ENCODE measurements at regions not wholly inside any gene's neighbourhood (a gene's known extent, or its start where the extent isn't known, plus 50 kb on each side); places are given as distances from the start of the nearest gene placed in this dataset.

DNA sequence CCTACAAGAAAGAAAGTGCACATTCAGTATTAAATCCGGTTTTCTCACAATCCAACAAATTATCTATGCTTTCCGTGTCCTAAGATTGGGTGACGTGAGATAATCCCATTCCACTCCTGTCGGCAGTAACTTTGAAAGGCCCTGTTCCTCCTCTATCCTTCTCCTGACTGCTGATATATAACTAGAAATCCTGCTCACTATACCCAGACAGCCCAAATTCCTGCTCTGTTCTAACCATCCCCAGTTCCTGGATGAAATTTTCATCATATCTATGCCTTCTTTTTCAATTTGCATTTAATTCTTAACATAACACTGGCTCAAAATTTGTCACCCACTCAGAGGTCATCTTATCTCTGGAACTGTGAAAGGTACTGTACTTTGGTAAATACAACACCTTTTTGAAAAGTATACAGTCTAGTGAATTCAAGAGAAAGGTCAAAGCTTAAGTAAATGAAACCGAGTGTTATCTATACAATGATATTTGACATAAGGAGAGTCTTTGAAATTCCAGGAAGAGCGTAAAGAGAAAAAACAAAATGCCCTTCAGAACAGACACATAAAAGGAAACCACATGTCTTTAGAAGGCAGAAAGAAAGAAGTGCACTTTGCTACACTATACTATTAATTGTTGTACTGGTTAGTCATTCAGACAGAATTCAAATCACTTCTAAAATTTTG lies 200.5 kb upstream of the NEGR1 start:
- H4K20me1 ChIP-seq (ENCODE audit: insufficient read depth, low read length): no peaks in the 10 kb centered on the region

DNA sequence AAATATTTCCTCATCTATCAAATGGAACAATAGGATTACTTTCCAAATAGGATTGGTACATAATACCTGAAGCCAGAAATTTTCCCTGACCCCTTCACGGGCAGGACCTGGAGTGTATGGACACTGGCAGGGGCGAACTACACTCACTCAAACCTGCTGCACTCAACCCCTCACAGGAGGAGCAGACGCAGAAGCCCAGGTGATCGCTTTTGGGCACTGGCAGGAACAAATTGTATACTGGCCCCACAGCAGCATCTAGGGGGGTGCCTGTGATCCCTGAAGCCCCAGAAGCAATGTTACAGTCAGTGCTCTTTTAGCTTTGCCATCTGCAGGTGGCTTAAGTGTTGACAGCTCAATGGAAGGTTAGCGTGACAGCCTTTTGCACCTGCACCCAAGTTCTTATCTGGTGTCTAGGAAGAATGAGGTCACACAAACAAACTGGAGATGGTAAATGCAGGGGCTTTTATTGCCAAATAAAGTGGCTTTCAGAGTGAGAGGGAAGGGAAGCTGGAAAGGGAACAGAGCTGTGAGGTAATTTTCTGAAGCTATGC lies 199.2 kb upstream of the NEGR1 start:
- Histone ChIP-seq H3K4me1 (ENCODE audit: insufficient read depth, low read length, severe bottlenecking) (no peaks in the 10 kb centered on the region), H3K27ac (ENCODE audit: low read depth, low read length, poor library complexity, severe bottlenecking) (no peak overlapping the region)
- TF ChIP-seq, protein P1, sequence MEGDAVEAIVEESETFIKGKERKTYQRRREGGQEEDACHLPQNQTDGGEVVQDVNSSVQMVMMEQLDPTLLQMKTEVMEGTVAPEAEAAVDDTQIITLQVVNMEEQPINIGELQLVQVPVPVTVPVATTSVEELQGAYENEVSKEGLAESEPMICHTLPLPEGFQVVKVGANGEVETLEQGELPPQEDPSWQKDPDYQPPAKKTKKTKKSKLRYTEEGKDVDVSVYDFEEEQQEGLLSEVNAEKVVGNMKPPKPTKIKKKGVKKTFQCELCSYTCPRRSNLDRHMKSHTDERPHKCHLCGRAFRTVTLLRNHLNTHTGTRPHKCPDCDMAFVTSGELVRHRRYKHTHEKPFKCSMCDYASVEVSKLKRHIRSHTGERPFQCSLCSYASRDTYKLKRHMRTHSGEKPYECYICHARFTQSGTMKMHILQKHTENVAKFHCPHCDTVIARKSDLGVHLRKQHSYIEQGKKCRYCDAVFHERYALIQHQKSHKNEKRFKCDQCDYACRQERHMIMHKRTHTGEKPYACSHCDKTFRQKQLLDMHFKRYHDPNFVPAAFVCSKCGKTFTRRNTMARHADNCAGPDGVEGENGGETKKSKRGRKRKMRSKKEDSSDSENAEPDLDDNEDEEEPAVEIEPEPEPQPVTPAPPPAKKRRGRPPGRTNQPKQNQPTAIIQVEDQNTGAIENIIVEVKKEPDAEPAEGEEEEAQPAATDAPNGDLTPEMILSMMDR (IDR thresholded peaks at IDR 0.05; ENCODE audit: low read length): no peak

More for the DNA sequence above, 200.5 kb upstream of the NEGR1 start:
- Histone ChIP-seq H3K27me3 (ENCODE audit: insufficient read depth, low read length) (no peaks in the 10 kb centered on the region), H3K79me2 (ENCODE audit: insufficient read depth, low read length) (no peaks in the 10 kb centered on the region), H3K9me3 (ENCODE audit: low read length) (no peaks in the 10 kb centered on the region), H3K9me2 (ENCODE audit: low read depth, low read length) (no peaks in the 10 kb centered on the region), H3K27ac (ENCODE audit: low read depth, low read length, poor library complexity, severe bottlenecking) (no peak overlapping the region), H2AFZ (ENCODE audit: low read length) (no peak overlapping the region), H3K36me3 (ENCODE audit: insufficient read depth, low read length) (no peaks in the 10 kb centered on the region), H3K9ac (ENCODE audit: low read length) (no peak overlapping the region), H3K4me2 (ENCODE audit: low read length) (no peak overlapping the region), H3K4me1 (ENCODE audit: insufficient read depth, low read length, severe bottlenecking) (no peaks in the 10 kb centered on the region), H3K4me3 (ENCODE audit: low read depth, low read length, poor library complexity, severe bottlenecking) (no peak overlapping the region), H3F3A (ENCODE audit: insufficient read depth, low read length) (no peaks in the 10 kb centered on the region)
- TF ChIP-seq, protein P1 (IDR thresholded peaks at IDR 0.05; ENCODE audit: low read length): no peak
- TF ChIP-seq EZH2 (IDR thresholded peaks at IDR 0.05; ENCODE audit: borderline replicate concordance, low read length): no peak

DNA sequence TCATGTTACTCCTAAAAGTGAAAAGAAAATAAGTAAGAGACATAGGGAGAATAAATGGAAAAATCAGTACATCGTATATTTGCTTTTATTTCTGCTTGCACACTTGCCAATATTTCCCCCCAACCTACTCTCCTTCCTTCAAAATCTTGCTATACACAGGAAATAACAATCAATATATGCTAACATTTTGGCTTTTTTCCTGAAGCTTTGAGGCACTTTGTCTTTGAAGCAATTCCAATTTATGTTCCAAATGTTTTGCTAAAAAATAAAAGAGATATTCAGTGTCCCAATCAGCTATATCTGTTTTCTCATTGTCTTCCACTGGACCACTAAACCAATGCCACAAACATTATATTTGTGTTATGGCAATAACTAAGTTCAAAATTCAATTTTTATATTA lies 184.0 kb upstream of the NEGR1 start:
- Histone ChIP-seq H3K4me2 (ENCODE audit: low read length) (no peak overlapping the region), H3K9me3 (ENCODE audit: low read length) (no peaks in the 10 kb centered on the region), H3K9ac (ENCODE audit: low read length) (no peak overlapping the region), H2AFZ (ENCODE audit: low read length) (no peak overlapping the region), H3K4me3 (ENCODE audit: low read depth, low read length, poor library complexity, severe bottlenecking) (no peak overlapping the region), H4K20me1 (ENCODE audit: insufficient read depth, low read length) (no peaks in the 10 kb centered on the region), H3K36me3 (ENCODE audit: insufficient read depth, low read length) (no peaks in the 10 kb centered on the region), H3K9me2 (ENCODE audit: low read depth, low read length) (no peaks in the 10 kb centered on the region), H3K27me3 (ENCODE audit: insufficient read depth, low read length) (no peaks in the 10 kb centered on the region), H3K4me1 (ENCODE audit: insufficient read depth, low read length, severe bottlenecking) (no peaks in the 10 kb centered on the region), H3K79me2 (ENCODE audit: insufficient read depth, low read length) (no peaks in the 10 kb centered on the region), H3K27ac (ENCODE audit: low read depth, low read length, poor library complexity, severe bottlenecking) (no peak overlapping the region), H3F3A (ENCODE audit: insufficient read depth, low read length) (no peaks in the 10 kb centered on the region)
- no peak for TF ChIP-seq EZH2 (IDR thresholded peaks at IDR 0.05; ENCODE audit: borderline replicate concordance, low read length)
- TF ChIP-seq, protein P1 (IDR thresholded peaks at IDR 0.05; ENCODE audit: low read length): no peak

More for the DNA sequence above, 199.2 kb upstream of the NEGR1 start:
- Histone ChIP-seq H3K9me3 (ENCODE audit: low read length) (no peaks in the 10 kb centered on the region), H3K4me3 (ENCODE audit: low read depth, low read length, poor library complexity, severe bottlenecking) (no peak overlapping the region), H3K79me2 (ENCODE audit: insufficient read depth, low read length) (no peaks in the 10 kb centered on the region), H2AFZ (ENCODE audit: low read length) (no peak overlapping the region), H3F3A (ENCODE audit: insufficient read depth, low read length) (no peaks in the 10 kb centered on the region), H3K9me2 (ENCODE audit: low read depth, low read length) (no peaks in the 10 kb centered on the region), H3K9ac (ENCODE audit: low read length) (no peak overlapping the region), H3K4me2 (ENCODE audit: low read length) (no peak overlapping the region), H4K20me1 (ENCODE audit: insufficient read depth, low read length) (no peaks in the 10 kb centered on the region), H3K27me3 (ENCODE audit: insufficient read depth, low read length) (no peaks in the 10 kb centered on the region), H3K36me3 (ENCODE audit: insufficient read depth, low read length) (no peaks in the 10 kb centered on the region)

All from OCI-LY1 (cell line).